ENCODE measurements at regions not wholly inside any gene's neighbourhood (a gene's known extent, or its start where the extent isn't known, plus 50 kb on each side); places are given as distances from the start of the nearest gene placed in this dataset.

GRCh38 chr12:24649634-24650033, 299.3 kb downstream of the BCAT1 start:
- no peak overlapping the region for H3K4me3 ChIP-seq (ENCODE audit: low read depth, low read length)
- DNase-seq (ENCODE audit: low read depth), result no peak
- no peak for TF ChIP-seq MAX (IDR thresholded peaks at IDR 0.05; ENCODE audit: low read depth, low read length)
- TF ChIP-seq MYC (IDR thresholded peaks at IDR 0.05; ENCODE audit: low read depth, low read length), result no peak

GRCh38 chr12:24649209-24649608, 299.7 kb downstream of the BCAT1 start:
- TF ChIP-seq POLR2A (IDR thresholded peaks at IDR 0.05; ENCODE audit: extremely low read depth, insufficient read length) (no peak), MAX (IDR thresholded peaks at IDR 0.05; ENCODE audit: low read depth, low read length) (no peak), MYC (IDR thresholded peaks at IDR 0.05; ENCODE audit: low read depth, low read length) (no peak), CTCF (IDR thresholded peaks at IDR 0.05; ENCODE audit: low read depth, low read length) (no peak)
- DNase-seq (ENCODE audit: low read depth), result no peak
- no peak overlapping the region for H3K4me3 ChIP-seq (ENCODE audit: low read depth, low read length)

- no peak overlapping the region for H3K4me3 ChIP-seq (ENCODE audit: low read depth, low read length)
- TF ChIP-seq MAX (IDR thresholded peaks at IDR 0.05; ENCODE audit: low read depth, low read length), result no peak
- TF ChIP-seq POLR2A (IDR thresholded peaks at IDR 0.05; ENCODE audit: extremely low read depth, insufficient read length), result no peak
- no peak for DNase-seq (ENCODE audit: low read depth)
These were observed 303.6 kb downstream of the BCAT1 start for GRCh38 chr12:24645254-24645653.

GRCh38 chr12:24643120-24644119, 305.5 kb downstream of the BCAT1 start:
- DNase-seq (ENCODE audit: low read depth), result no peak
- H3K4me3 ChIP-seq (ENCODE audit: low read depth, low read length), result no peak overlapping the region
- TF ChIP-seq MAX (IDR thresholded peaks at IDR 0.05; ENCODE audit: low read depth, low read length), result no peak
- no peak for TF ChIP-seq CTCF (IDR thresholded peaks at IDR 0.05; ENCODE audit: low read depth, low read length)
- TF ChIP-seq POLR2A (IDR thresholded peaks at IDR 0.05; ENCODE audit: extremely low read depth, insufficient read length), result no peak
- no peak for TF ChIP-seq MYC (IDR thresholded peaks at IDR 0.05; ENCODE audit: low read depth, low read length)

- no peak for DNase-seq (ENCODE audit: low read depth)
- no peak overlapping the region for H3K4me3 ChIP-seq (ENCODE audit: low read depth, low read length)
- TF ChIP-seq POLR2A (IDR thresholded peaks at IDR 0.05; ENCODE audit: extremely low read depth, insufficient read length), result no peak
These were observed 309.3 kb downstream of the BCAT1 start for GRCh38 chr12:24639641-24640040.

- H3K4me3 ChIP-seq (ENCODE audit: low read depth, low read length), result no peak overlapping the region
- no peak for DNase-seq (ENCODE audit: low read depth)
- TF ChIP-seq MYC (IDR thresholded peaks at IDR 0.05; ENCODE audit: low read depth, low read length) (no peak), CTCF (IDR thresholded peaks at IDR 0.05; ENCODE audit: low read depth, low read length) (no peak), MAX (IDR thresholded peaks at IDR 0.05; ENCODE audit: low read depth, low read length) (no peak), POLR2A (IDR thresholded peaks at IDR 0.05; ENCODE audit: extremely low read depth, insufficient read length) (no peak)
These were observed 316.4 kb downstream of the BCAT1 start for GRCh38 chr12:24632466-24632865.

- TF ChIP-seq POLR2A (IDR thresholded peaks at IDR 0.05; ENCODE audit: extremely low read depth, insufficient read length) (no peak), CTCF (IDR thresholded peaks at IDR 0.05; ENCODE audit: low read depth, low read length) (no peak)
These were observed 317.1 kb downstream of the BCAT1 start for GRCh38 chr12:24631676-24632426.

More at GRCh38 chr12:24631676-24632426, 317.1 kb downstream of the BCAT1 start:
- no peak overlapping the region for H3K4me3 ChIP-seq (ENCODE audit: low read depth, low read length)
- DNase-seq (ENCODE audit: low read depth), result no peak

All from NB4 (cell line).